ENCODE measurements at regions not wholly inside any gene's neighbourhood (a gene's known extent, or its start where the extent isn't known, plus 50 kb on each side); places are given as distances from the start of the nearest gene placed in this dataset.
"Not testable (repeated sequence)": the region's sequence is repeated elsewhere in the genome, so short reads cannot be mapped to it uniquely, and the experiment has no call there.

DNA sequence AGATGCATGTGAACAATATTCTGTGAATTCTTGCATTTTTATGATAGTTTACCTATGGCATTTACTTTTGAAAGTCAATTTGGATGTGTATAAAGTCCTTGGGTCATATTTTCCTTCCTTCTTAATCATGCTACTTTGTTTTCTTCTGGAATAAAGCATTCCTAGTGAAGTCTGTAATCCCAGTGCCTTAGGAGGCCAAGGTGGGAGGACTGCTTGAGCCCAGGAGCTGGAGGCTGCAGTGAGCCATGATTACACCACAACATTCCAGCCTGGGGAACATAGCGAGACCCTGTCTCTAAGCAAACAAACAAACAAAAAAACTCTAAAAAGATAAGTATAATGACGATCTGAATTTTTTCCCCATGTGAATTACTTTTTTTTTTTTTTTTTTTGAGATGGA lies 69.7 kb upstream of the SYNCRIP start:
- DNase-seq: no peak

- DNase-seq: not testable (repeated sequence)
These were observed 64.9 kb upstream of the SYNCRIP start for GRCh38 chr6:85707515-85708145.

DNA sequence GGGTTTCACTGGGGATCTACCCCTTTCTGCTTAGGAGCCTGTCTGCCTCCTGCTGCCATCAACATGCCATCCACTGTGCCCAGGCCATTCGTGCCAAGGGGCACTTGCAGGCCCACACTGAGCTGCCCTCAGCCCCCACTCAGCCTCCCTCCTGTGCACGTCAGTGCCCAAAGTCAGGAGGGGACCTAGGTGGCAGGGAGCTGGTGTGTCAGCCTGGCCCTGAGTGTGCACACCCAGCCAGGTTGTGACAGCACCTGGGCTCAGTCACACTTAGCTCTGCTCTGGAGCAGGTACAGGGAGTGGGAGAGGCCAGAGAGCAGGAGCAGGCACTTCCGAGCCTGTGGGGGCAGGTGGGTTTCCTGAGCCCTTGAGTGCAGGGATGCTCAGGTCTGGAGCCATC lies 63.6 kb upstream of the SYNCRIP start:
- DNase-seq: no peak

GRCh38 chr6:85705220-85705619 lies 62.5 kb upstream of the SYNCRIP start:
- no peak for DNase-seq

- no peak for DNase-seq
These were observed 60.7 kb upstream of the SYNCRIP start for GRCh38 chr6:85703406-85703805.

Measured in CD4-positive, alpha-beta T cell treated with Interleukin-17A for 4 hours (primary cell).